ENCODE measurements at regions not wholly inside any gene's neighbourhood (a gene's known extent, or its start where the extent isn't known, plus 50 kb on each side); places are given as distances from the start of the nearest gene placed in this dataset.

DNA sequence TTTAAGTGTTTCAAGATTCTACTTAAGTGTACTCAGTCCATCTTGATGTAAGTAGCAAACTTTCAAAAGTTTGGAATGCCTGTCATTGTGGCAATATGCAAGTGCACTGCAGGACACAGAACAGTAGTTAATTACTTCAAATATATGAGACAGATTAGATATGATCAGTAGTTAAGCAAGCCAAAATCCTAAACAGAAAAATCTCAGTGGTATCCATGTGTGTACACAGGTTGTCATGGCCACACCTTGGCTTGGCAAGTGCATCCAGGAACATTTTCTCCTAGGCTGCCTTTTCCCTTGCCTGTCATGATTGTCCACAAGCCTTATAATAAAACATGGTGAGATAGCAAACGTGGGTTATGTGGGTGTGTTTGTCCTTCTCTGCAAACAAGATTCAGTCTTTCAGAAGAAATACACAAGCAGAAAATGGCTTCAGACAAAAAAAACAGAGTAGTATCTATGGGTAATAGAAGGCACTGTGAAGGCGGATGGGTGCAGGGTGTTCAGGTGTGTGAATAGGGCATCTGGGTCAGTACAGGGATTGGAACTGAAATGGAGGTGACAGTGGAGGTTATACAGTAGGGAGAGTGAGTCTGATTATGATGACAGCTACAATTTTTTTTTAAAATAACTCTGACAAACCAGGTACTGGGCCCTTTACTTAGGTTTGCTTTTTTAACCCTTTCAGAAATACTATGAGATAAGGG, 229.0 kb upstream of the LRIG1 start:
- TF ChIP-seq, protein P1, sequence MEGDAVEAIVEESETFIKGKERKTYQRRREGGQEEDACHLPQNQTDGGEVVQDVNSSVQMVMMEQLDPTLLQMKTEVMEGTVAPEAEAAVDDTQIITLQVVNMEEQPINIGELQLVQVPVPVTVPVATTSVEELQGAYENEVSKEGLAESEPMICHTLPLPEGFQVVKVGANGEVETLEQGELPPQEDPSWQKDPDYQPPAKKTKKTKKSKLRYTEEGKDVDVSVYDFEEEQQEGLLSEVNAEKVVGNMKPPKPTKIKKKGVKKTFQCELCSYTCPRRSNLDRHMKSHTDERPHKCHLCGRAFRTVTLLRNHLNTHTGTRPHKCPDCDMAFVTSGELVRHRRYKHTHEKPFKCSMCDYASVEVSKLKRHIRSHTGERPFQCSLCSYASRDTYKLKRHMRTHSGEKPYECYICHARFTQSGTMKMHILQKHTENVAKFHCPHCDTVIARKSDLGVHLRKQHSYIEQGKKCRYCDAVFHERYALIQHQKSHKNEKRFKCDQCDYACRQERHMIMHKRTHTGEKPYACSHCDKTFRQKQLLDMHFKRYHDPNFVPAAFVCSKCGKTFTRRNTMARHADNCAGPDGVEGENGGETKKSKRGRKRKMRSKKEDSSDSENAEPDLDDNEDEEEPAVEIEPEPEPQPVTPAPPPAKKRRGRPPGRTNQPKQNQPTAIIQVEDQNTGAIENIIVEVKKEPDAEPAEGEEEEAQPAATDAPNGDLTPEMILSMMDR (conservative IDR thresholded peaks at IDR 0.05; ENCODE audit: low read length) = no peak
- no peak for TF ChIP-seq EZH2phosphoT487 (IDR thresholded peaks at IDR 0.05; ENCODE audit: borderline replicate concordance, low read depth, low read length)
